ENCODE measurements at regions not wholly inside any gene's neighbourhood (a gene's known extent, or its start where the extent isn't known, plus 50 kb on each side); places are given as distances from the start of the nearest gene placed in this dataset.

GRCh38 chr2:149725234-149725633 lies 137.7 kb upstream of the MMADHC start:
- ATAC-seq, result no peak
- intact Hi-C loops (cut with micrococcal nuclease; ENCODE audit: unreplicated experiment) (no loop called here), in situ Hi-C loops (cut with HindIII; ENCODE audit: low pct_unique_long_range_greater_than_20kb, low sequenced_read_pairs) (no loop called here)
- H3K27me3 ChIP-seq (ENCODE audit: control insufficient read depth, insufficient read depth, low read length), result no peaks in the 10 kb centered on the region
- H3K4me3 ChIP-seq (ENCODE audit: low read depth in 2 of 2, low read length in 2 of 2), result no peak overlapping the region
- DNase-seq (ENCODE audit: low read depth, low spot score), result no peak
- no peaks in the 10 kb centered on the region for H3K4me1 ChIP-seq (ENCODE audit: control insufficient read depth, insufficient read depth, low read length)
- no peaks in the 10 kb centered on the region for H3K9me3 ChIP-seq (ENCODE audit: control insufficient read depth, insufficient read depth, low read depth, low read length)
- no peaks in the 10 kb centered on the region for H3K36me3 ChIP-seq (ENCODE audit: control insufficient read depth, insufficient read depth, low read length)
- no TSS peak for BruUV-seq (replicated peaks)
- ChIA-PET POLR2A (no interaction called here), CTCF (no interaction called here)
- TF ChIP-seq CTCF (IDR thresholded peaks at IDR 0.05), result no peak
- TF ChIP-seq, protein P1, sequence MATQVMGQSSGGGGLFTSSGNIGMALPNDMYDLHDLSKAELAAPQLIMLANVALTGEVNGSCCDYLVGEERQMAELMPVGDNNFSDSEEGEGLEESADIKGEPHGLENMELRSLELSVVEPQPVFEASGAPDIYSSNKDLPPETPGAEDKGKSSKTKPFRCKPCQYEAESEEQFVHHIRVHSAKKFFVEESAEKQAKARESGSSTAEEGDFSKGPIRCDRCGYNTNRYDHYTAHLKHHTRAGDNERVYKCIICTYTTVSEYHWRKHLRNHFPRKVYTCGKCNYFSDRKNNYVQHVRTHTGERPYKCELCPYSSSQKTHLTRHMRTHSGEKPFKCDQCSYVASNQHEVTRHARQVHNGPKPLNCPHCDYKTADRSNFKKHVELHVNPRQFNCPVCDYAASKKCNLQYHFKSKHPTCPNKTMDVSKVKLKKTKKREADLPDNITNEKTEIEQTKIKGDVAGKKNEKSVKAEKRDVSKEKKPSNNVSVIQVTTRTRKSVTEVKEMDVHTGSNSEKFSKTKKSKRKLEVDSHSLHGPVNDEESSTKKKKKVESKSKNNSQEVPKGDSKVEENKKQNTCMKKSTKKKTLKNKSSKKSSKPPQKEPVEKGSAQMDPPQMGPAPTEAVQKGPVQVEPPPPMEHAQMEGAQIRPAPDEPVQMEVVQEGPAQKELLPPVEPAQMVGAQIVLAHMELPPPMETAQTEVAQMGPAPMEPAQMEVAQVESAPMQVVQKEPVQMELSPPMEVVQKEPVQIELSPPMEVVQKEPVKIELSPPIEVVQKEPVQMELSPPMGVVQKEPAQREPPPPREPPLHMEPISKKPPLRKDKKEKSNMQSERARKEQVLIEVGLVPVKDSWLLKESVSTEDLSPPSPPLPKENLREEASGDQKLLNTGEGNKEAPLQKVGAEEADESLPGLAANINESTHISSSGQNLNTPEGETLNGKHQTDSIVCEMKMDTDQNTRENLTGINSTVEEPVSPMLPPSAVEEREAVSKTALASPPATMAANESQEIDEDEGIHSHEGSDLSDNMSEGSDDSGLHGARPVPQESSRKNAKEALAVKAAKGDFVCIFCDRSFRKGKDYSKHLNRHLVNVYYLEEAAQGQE (IDR thresholded peaks at IDR 0.05; ENCODE audit: insufficient read depth in 1 of 2, low read depth in 2 of 2, low read length in 1 of 2), result no peak
- TF ChIP-seq SIN3A (IDR thresholded peaks at IDR 0.05; ENCODE audit: borderline replicate concordance, insufficient read depth, low read depth, low read length), result no peak
- TF ChIP-seq POLR2AphosphoS5 (IDR thresholded peaks at IDR 0.05; ENCODE audit: low read depth, low read length), result no peak
- TF ChIP-seq TCF7L2 (IDR thresholded peaks at IDR 0.05; ENCODE audit: low read depth, low read length), result no peak
- H3K27ac ChIP-seq (ENCODE audit: low read length), result no peak overlapping the region

DNA sequence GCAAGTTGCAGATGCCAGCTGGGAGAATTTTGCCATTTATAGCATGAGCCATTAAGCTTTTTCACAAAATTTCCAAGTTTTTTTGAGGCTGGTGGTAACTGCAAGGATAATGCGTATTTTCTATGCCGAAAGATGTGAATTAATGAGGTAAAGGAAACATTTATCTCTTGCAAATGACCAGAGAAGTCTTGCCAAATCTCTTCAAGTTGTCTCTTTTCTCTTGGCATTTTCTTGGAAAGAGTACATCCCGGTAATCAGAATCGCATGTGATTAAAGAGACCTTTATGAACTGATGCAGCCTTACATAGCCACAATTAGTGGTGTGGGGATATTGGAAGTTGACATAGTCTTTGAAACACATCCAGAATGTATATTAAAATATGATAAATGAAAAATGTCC lies 136.5 kb upstream of the MMADHC start:
- no peaks in the 10 kb centered on the region for H3K27me3 ChIP-seq (ENCODE audit: control insufficient read depth, insufficient read depth, low read length)
- no peak overlapping the region for H3K4me3 ChIP-seq (ENCODE audit: low read depth in 2 of 2, low read length in 2 of 2)
- no TSS peak for BruUV-seq (replicated peaks)
- no peak for ATAC-seq
- H3K36me3 ChIP-seq (ENCODE audit: control insufficient read depth, insufficient read depth, low read length), result no peaks in the 10 kb centered on the region
- H3K4me1 ChIP-seq (ENCODE audit: control insufficient read depth, insufficient read depth, low read length), result no peaks in the 10 kb centered on the region
- in situ Hi-C loops (cut with HindIII; ENCODE audit: low pct_unique_long_range_greater_than_20kb, low sequenced_read_pairs), result no loop called here
- no peak for DNase-seq (ENCODE audit: low read depth, low spot score)
- intact Hi-C loops (cut with micrococcal nuclease; ENCODE audit: unreplicated experiment), result no loop called here
- no peaks in the 10 kb centered on the region for H3K9me3 ChIP-seq (ENCODE audit: control insufficient read depth, insufficient read depth, low read depth, low read length)
- no peak overlapping the region for H3K27ac ChIP-seq (ENCODE audit: low read length)
- CTCF ChIA-PET, result no interaction called here
- POLR2A ChIA-PET, result no interaction called here
- TF ChIP-seq CTCF (IDR thresholded peaks at IDR 0.05) (no peak), TCF7L2 (IDR thresholded peaks at IDR 0.05; ENCODE audit: low read depth, low read length) (no peak), POLR2AphosphoS5 (IDR thresholded peaks at IDR 0.05; ENCODE audit: low read depth, low read length) (no peak), SIN3A (IDR thresholded peaks at IDR 0.05; ENCODE audit: borderline replicate concordance, insufficient read depth, low read depth, low read length) (no peak)
- TF ChIP-seq, protein P1 (IDR thresholded peaks at IDR 0.05; ENCODE audit: insufficient read depth in 1 of 2, low read depth in 2 of 2, low read length in 1 of 2), result no peak
